ENCODE measurements at regions not wholly inside any gene's neighbourhood (a gene's known extent, or its start where the extent isn't known, plus 50 kb on each side); places are given as distances from the start of the nearest gene placed in this dataset.
"Not testable (repeated sequence)": the region's sequence is repeated elsewhere in the genome, so short reads cannot be mapped to it uniquely, and the experiment has no call there.

- no peak for DNase-seq
These were observed 1612.3 kb upstream of the PRR20A start for GRCh38 chr13:55528434-55528833.

DNA sequence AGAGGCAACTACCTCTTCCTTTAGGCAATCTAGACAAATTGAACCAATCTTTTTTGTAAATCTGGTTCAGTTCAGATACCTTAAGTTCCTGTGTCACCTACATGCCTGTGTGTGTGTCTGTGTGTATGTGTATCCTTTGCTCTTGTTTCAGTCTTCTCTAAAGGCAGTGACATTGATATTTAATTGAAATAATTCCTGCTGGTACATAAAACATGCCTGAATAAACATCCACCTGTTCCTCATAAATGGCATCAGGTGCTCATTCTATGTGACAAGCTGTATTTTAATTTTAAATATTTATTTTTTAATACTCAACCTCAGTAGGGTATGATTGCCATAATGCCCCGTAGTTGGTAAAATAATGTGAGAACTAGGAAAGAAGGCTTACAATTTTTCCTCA lies 1606.4 kb upstream of the PRR20A start:
- DNase-seq, result no peak

DNA sequence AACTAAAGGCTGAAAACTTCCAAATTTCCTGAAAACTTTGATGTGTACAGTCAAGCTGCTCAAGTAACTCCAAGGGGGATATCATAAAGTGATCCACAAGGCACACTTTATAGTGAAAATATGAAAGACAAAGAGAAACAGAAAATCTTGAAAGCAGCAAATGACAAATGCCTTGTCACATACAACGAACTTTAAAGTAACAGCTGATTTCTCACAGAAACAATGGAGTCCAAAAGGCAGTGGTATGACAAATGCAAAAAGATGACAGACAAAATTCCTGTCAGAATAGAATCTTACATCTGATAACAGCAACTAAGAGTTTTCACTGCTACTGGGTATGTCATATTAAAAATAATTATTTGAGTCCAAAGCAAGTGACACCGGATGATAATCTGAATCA lies 1602.3 kb upstream of the PRR20A start:
- DNase-seq, result no peak

DNA sequence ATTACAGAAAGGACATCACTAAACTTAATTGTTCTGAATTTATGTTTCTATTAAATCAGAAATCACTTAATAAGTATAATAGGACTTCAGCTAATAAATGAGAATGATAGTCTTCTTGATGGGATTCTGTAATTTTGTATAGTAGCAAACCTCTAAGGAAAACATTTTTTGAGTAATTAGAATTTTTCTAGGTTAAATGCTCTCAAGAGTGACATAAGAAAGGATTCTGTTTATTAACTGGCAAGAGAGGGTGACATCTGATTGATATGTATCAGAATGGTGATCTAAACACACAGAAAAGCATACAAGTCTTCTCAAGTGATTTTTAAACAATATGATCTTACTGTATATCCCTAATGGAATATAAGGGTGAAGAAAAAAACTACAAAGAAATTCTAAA lies 1597.7 kb upstream of the PRR20A start:
- DNase-seq, result no peak

DNA sequence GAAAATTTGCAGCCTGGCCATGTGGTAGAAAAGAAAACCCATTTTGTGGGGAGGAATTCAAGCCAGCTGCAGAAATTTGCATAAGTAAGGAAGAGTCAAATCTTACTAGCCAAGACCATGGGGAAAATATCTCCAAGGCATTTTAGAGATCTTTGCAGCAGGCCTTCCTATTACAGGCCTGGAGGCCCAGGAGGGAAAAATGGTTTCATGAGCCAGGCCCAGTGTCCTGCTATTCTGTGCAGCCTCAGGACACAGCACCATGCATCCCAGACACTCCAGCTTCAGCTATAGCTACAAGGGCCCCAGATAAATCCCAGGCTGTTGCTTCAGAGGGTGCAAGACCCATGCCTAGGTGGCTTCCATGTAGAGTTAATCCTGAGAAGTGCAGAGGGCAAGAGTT lies 1590.1 kb upstream of the PRR20A start:
- no peak for DNase-seq

DNA sequence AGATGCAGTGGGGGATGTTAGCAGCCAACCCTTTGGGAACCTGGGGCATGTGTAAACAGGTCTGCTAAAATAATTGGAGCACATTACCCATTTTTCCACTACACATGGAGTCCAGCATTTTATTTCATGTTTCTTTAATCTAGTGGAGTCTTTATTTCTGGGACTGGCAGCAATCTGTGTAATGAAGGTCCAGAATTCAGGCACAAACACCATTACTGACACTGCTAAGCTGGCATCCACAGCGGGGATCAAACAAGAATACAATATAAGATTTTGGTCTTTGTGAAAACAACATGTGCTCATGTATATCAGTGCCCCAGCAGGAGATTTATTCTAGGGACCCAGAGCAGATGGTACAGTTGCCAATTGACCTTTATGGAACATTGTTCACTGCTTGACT lies 1587.0 kb upstream of the PRR20A start:
- no peak for DNase-seq

DNA sequence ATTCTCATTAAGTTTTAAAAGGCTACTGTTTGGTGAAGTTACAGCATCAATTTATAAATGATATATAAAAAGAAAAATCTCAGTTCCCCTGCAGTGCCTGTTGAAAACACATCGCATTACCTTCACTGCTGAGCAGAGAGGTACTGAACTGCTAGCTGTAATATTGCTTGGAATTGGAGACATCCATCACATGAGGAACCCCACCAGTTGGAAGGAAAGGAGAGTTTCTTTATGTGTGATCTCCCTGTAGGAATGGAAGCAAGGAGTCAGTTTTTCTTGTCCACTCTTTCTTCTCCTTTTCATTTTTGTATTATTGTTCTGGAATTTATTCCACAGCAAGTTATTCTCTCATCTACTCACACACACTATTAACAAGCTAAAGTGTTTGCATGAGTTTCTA lies 1586.0 kb upstream of the PRR20A start:
- DNase-seq, result no peak

DNA sequence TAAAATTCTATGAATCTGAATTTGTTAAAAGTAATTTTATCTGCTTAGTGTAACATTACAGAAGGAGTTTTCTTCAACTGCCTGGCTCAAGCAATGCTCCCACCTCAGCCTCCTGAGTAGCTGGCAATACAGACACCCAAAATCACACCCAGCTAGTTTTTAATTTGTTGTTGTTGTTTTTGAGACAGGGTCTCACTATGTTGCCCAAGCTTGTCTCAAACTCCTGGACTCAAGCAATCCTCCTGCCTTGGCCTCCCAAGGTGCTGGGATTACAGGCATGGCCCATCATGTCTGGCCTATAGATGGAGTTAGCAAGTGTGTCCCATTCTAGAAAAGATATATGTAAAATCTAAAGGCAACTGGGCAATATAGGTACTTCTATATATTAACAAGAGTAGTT lies 1580.4 kb upstream of the PRR20A start:
- no peak for DNase-seq

DNA sequence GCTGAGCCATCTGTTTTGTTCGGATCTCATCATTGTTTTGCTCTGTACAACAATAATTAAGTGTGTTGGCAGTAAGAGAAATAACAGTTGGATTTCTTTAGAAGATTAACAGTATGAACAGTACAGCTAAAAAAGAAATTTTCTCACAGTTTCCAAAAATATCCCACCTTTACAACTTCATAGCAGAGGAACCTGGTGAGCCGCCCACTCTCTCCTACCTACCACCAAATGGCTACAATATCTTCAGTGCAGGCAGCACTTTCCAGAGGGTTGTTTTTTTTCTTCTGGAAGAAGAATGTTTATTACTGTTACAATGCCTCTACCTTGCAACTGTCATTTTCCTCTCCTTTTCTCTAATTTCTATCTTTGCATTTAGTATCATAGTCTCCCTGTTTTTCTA lies 1577.5 kb upstream of the PRR20A start:
- DNase-seq, result no peak

- DNase-seq, result no peak
These were observed 1574.4 kb upstream of the PRR20A start for GRCh38 chr13:55566334-55566733.

- no peak for DNase-seq
These were observed 1573.9 kb upstream of the PRR20A start for GRCh38 chr13:55566779-55567178.

DNA sequence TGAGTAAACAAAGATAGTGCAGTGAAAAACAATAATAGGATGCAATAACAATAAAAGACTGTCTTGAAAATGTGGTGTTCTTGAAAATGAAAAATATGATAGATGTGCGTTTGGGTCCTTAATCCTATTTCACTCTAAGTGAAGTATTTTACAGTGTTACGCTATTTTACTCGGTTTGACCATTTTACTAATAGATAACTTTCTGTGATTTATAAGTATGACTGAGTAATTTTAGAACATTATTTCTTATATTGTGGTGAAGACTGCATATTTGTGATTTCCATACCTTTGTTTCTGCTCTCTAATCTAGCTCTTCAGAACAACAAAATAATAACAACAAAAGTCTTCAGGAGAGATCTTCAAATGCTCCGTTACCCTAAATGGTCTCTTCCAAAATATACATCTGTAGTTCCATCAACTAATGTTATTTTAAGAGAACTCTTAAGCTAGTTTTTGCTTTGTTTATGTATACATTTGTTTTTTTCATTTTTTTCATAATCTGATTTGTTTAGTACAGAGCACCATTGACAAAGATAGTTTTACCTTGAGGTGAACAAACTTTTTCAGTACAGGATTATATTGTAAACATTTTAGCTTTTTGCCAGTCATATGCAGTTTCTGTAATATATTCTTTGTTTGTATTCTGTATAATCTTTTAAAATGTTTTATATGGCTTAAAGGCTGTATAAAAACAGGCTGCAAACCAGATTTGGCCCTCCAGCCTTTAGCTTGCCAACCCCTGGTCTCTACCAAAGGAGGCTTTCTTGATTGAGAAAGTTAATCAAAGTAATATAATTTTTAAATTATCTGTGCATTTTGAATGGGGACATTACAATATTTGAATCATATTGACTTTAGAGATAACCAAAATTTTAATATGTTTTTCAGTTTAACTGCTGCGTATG lies 1572.7 kb upstream of the PRR20A start:
- DNase-seq, result no peak

- no peak for DNase-seq
These were observed 1571.6 kb upstream of the PRR20A start for GRCh38 chr13:55569082-55569481.

GRCh38 chr13:55569514-55569913 lies 1571.2 kb upstream of the PRR20A start:
- no peak for DNase-seq

- DNase-seq, result no peak
These were observed 1570.3 kb upstream of the PRR20A start for GRCh38 chr13:55570371-55570770.

DNA sequence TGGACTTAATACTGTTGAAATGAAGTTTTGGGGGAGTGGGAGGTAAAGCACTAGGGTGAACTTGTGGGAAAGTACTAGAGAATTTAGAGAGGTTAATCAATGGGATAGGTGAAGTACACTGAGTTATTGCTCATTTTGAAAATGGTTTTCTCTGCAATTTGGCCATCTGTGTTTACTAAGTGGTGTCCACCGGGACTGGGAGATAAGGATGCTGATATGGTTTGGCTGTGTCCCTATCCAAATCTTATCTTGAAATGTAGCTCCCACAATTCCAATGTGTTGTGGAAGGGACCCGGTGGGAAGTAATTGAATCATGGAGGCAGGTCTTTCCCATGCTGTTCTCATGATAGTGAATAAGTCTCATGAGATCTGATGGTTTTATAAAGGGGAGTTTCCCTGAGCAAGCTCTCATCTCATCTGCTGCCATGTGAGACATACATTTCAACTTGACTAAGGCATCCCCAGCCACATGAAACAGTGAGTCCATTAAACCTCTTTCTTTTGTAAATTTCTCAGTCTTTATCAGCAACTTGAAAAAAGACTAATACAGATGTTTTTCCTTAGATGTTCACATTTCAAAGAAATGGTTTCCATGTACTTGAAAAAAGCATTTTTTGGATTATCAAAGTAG lies 1569.4 kb upstream of the PRR20A start:
- DNase-seq, result no peak

DNA sequence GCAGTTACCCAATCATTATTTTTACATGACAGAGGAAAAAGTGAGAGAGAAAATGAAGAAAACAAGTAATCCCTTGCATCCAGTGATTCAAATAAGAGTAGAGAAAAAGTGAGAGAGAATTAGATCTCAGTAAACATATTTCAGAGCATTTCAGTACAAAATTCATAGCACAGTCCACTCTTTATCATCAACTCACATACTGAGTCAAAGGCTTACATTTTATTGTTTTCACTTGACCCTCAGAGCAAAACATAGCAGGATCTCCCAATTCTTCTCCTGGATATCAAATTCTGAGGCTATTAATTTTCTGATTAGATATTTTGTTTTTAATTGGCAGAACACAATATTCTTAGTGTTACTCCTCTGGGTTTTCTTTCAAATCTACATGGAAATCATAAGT lies 1568.3 kb upstream of the PRR20A start:
- DNase-seq, result no peak

DNA sequence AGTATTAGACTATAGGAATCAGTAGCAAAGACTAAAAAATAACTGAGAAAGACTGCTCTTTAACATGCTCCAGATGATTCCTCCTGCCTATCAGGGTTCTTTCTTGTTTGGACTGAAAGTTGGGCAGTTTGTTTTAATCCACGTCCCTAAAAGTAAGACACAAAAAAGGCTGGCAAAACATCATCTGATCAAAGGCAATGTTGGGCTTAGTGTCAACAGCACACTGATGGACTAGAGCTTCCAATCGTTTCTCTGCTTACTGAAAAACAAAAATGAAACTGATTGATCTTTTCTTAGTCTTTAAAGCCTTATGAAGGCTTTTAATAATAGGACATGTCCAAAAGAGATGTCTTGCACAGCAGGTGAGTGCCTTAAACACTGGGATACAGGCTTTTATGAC lies 1567.9 kb upstream of the PRR20A start:
- DNase-seq, result no peak

GRCh38 chr13:55573565-55573964 lies 1567.2 kb upstream of the PRR20A start:
- no peak for DNase-seq

DNA sequence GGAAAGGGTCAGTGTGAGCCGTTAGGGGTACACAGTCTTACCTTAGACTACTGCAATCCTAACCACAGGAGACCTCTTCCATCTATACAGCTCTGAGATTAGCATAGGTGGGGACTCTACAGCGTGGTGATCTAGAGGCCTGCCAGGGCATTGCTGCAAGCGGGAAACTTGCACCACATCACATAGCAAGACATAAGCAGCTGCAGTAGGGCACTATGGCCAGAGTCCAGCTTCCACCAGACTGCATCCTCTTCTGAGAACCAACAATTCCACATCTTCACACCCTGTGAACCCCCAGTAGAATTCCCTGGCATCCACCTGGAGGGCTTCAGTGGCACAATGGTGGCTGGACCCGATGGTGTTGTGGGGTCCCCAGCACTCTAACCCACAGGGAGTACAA lies 1564.3 kb upstream of the PRR20A start:
- DNase-seq, result no peak

- no peak for DNase-seq
These were observed 1563.5 kb upstream of the PRR20A start for GRCh38 chr13:55577082-55577846.

DNA sequence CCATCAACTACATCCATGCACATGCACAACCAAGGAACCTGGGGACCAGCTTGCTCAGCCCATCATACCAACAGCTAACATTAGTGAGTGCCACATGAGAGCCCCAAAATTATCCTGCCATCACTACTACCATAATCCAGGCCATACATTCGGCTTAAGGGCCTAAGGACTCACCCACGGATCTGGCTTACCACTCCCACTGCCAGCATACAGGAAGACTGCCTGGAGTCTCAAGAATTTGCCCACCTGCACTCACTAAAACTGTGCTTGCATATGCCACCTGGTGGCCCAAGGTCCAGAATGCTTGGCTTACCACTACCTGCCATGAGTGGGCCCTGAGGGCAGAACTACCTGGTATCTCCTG lies 1562.9 kb upstream of the PRR20A start:
- no peak for DNase-seq

- DNase-seq, result not testable (repeated sequence)
These were observed 1558.4 kb upstream of the PRR20A start for GRCh38 chr13:55582294-55582693.
